ENCODE measurements at regions not wholly inside any gene's neighbourhood (a gene's known extent, or its start where the extent isn't known, plus 50 kb on each side); places are given as distances from the start of the nearest gene placed in this dataset.

DNA sequence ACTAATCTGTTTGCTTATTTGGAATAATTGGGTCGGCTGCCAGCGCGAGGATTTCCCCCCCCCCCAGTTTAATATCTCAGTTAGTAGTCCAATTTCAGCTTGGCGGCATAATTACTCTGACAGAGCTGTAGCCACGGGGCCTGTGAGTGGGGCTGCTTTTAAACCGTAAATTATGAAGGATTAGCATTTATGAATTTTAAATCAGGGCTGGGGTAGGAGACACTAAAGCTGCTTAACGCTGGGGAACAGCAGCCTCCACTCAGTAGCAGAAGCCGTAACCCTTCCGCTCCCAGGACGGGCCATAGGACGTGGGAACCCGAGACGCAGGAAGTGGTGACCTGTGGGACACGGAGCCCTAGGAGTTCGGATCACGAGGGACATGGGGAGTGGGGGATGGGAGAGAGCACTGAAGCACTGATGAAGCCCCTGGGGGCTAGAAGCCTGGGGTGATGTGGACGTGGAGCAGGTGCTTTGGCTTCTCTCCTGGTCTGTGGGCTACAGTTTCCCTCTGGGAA is 66.2 kb upstream of the LMO1 start:
- WGBS (ENCODE audit: extremely low coverage, insufficient read length, low lambda C conversion rate) = no CpG with 5 or more reads among the region's 17 CpGs
- Mint-ChIP-seq H3K4me1 (peaks cover 37 to 64% of the 10 kb centered on the region in 2 experiments), H3K9me3 (no peaks in the 10 kb centered on the region), H3K36me3 (ENCODE audit: insufficient read depth in 1 of 3, low read depth in 3 of 3) (no peaks in the 10 kb centered on the region), H3K27ac (no peak overlapping the region), H3K27me3 (ENCODE audit: low read depth) (peaks cover 2% of the 10 kb centered on the region; the same call in 1 of the 2 replicates), H3K4me3 (no peak overlapping the region)
- H3K23ac ChIP-seq (ENCODE audit: insufficient read length, low read depth, low read length) = no peak overlapping the region
- H3K14ac ChIP-seq (ENCODE audit: insufficient read depth, low read length) = no peak overlapping the region
- TF ChIP-seq CTCF (conservative IDR thresholded peaks at IDR 0.05) = no peak
- no peaks in the 10 kb centered on the region for H3K27me3 ChIP-seq (ENCODE audit: insufficient read depth, low read length)
- peak; percentile 44 for DNase-seq
- no peak overlapping the region for H3K56ac ChIP-seq (ENCODE audit: insufficient read length, low read depth, low read length)
- no peak overlapping the region for H2BK20ac ChIP-seq (ENCODE audit: low read depth, low read length, poor library complexity, severe bottlenecking)
- H3K23me2 ChIP-seq (ENCODE audit: insufficient read length, low read depth, low read length, poor library complexity, severe bottlenecking) = no peaks in the 10 kb centered on the region
- no peaks in the 10 kb centered on the region for H3K79me2 ChIP-seq (ENCODE audit: insufficient read depth, low read length)
- no peak overlapping the region for H2BK120ac ChIP-seq (ENCODE audit: low read depth, low read length, poor library complexity, severe bottlenecking)
- H4K8ac ChIP-seq (replicated peaks; ENCODE audit: insufficient read length, low read depth, low read length) = no peak overlapping the region
- H3T11ph ChIP-seq (ENCODE audit: low read length) = no peak overlapping the region
- H2AFZ ChIP-seq (ENCODE audit: low read length) = no peak overlapping the region
- H4K91ac ChIP-seq (ENCODE audit: insufficient read length, low read depth, low read length) = no peak overlapping the region
- H3K4ac ChIP-seq (ENCODE audit: low read depth, low read length) = no peak overlapping the region
- no peak overlapping the region for H4K5ac ChIP-seq (ENCODE audit: insufficient read length, low read depth, low read length)
- H3K18ac ChIP-seq (ENCODE audit: insufficient read length, low read depth, low read length) = no peak overlapping the region
- H2BK5ac ChIP-seq (ENCODE audit: insufficient read length, low read length) = no peak overlapping the region
- no peak overlapping the region for H2BK12ac ChIP-seq (ENCODE audit: insufficient read length, low read depth, low read length)
- H2BK15ac ChIP-seq (ENCODE audit: low read depth, low read length) = no peak overlapping the region
- H4K20me1 ChIP-seq (ENCODE audit: control insufficient read depth, insufficient read depth, insufficient read length) = no peaks in the 10 kb centered on the region
- no peak overlapping the region for H2AK5ac ChIP-seq (ENCODE audit: insufficient read length, low read length)
- H3K27ac ChIP-seq (ENCODE audit: insufficient read length, low read depth, low read length) = no peak overlapping the region
- no peak overlapping the region for H3K9ac ChIP-seq (ENCODE audit: extremely low read depth, insufficient read length, low read length)
- no peaks in the 10 kb centered on the region for H3K9me3 ChIP-seq (ENCODE audit: control insufficient read depth, low read depth, low read length)
- H3K4me2 ChIP-seq (ENCODE audit: insufficient read depth, insufficient read length, low read length) = no peak overlapping the region
- no peaks in the 10 kb centered on the region; the same call in 1 of the 2 replicates for H3K4me1 ChIP-seq (ENCODE audit: insufficient read depth, low read length)
- H3K79me1 ChIP-seq (ENCODE audit: insufficient read depth, low read depth, low read length, poor library complexity, severe bottlenecking) = no peaks in the 10 kb centered on the region

All from H9 (cell line).